H1 (cell line): ENCODE measurements at regions not wholly inside any gene's neighbourhood (a gene's known extent, or its start where the extent isn't known, plus 50 kb on each side); places are given as distances from the start of the nearest gene placed in this dataset.

Source experiments
- CTCF ChIA-PET: fragments of 300-600 bp; sonication (Branson Sonifier 250); formaldehyde crosslinking; loops from one replicate; lab custom pipeline; 2021; ENCODE audit not compliant: partially characterized antibody; lab: Charles Lee
- POLR2A ChIA-PET: fragments of 300-600 bp; sonication (Branson Sonifier 250); formaldehyde crosslinking; loops from one replicate; lab custom pipeline; 2021; ENCODE audit warnings: inconsistent platforms; ENCODE audit not compliant: partially characterized antibody; lab: Charles Lee
- DNase-seq, 2 experiments: peaks; one replicate each; pipeline versions ENCODE4 v3.0.0 to v3.0.0-alpha.2; 2010 to 2022; ENCODE audit warnings: low spot score in 2 of 2, low read depth in 1 of 2, mixed read lengths in 1 of 2
- FAIRE-seq: peaks from 2 replicates; lab custom pipeline; 2011; peaks lifted over from hg19 to GRCh38; lab: Jason Lieb, UNC
- H2AFZ ChIP-seq: 2 replicates; pipeline ENCODE4 v1.8.1; 2012; ENCODE audit warnings: low read length, inconsistent platforms
- H2AK5ac ChIP-seq: 2 replicates; pipeline ENCODE4 v1.6.1; 2013; ENCODE audit warnings: low read depth, low read length
- H2BK120ac ChIP-seq: replicated peaks from 2 replicates; pipeline ENCODE3; 2013; ENCODE audit warnings: low read depth, low read length, inconsistent platforms
- H2BK12ac ChIP-seq: 2 replicates; pipeline ENCODE4 v1.6.1; 2013; ENCODE audit warnings: low read depth, low read length
- H2BK15ac ChIP-seq: 2 replicates; pipeline ENCODE4 v1.6.1; 2013; ENCODE audit warnings: low read length
- H2BK20ac ChIP-seq: 2 replicates; pipeline ENCODE4 v1.6.1; 2013; ENCODE audit warnings: low read length
- H2BK5ac ChIP-seq: 2 replicates; pipeline ENCODE4 v1.6.1; 2013; ENCODE audit warnings: low read depth, low read length
- H3K14ac ChIP-seq: 2 replicates; pipeline ENCODE4 v1.6.1; 2013; ENCODE audit warnings: inconsistent platforms; ENCODE audit not compliant: insufficient read length
- H3K18ac ChIP-seq: 2 replicates; pipeline ENCODE4 v1.6.1; 2013; ENCODE audit warnings: low read length; ENCODE audit errors: extremely low read depth
- H3K23ac ChIP-seq: 2 replicates; pipeline ENCODE4 v1.6.1; 2013; ENCODE audit warnings: inconsistent platforms; ENCODE audit not compliant: insufficient read length
- H3K23me2 ChIP-seq: 2 replicates; pipeline ENCODE4 v1.6.1; 2013; ENCODE audit warnings: low read depth, low read length
- H3K27ac ChIP-seq: 2 replicates; pipeline ENCODE4 v1.6.1; 2011; ENCODE audit warnings: low read depth, low read length, inconsistent platforms
- H3K27me3 ChIP-seq, 4 experiments: replicated peaks in 1 of 4; 1 replicate in 1 of 4; 2 replicates in 3 of 4; pipeline versions ENCODE4 v1.6.1 to v1.8.1; 2011 to 2013; ENCODE audit warnings: low read length in 3 of 4, mild to moderate bottlenecking in 3 of 4, inconsistent platforms in 2 of 4, mixed read lengths in 2 of 4, moderate library complexity in 1 of 4; ENCODE audit not compliant: control insufficient read depth in 3 of 4, insufficient read depth in 3 of 4; ENCODE audit errors: extremely low read depth in 1 of 4
- H3K36me3 ChIP-seq, 4 experiments: 2 replicates each; pipeline versions ENCODE4 v1.6.1 to v1.8.1; 2011 to 2013; ENCODE audit warnings: mild to moderate bottlenecking in 4 of 4, low read length in 3 of 4, moderate library complexity in 2 of 4, control low read depth in 1 of 4, inconsistent platforms in 1 of 4; ENCODE audit not compliant: insufficient read depth in 4 of 4, control insufficient read depth in 2 of 4
- H3K4ac ChIP-seq: replicated peaks from 2 replicates; pipeline ENCODE3; 2013; ENCODE audit warnings: low read length, low read depth, mixed read lengths, inconsistent platforms; ENCODE audit not compliant: insufficient read length
- H3K4me1 ChIP-seq, 4 experiments: replicated peaks in 1 of 4; 1 replicate in 1 of 4; 2 replicates in 3 of 4; pipeline versions ENCODE4 v1.6.1 to v1.8.1; 2011 to 2013; ENCODE audit warnings: low read length in 3 of 4, inconsistent platforms in 2 of 4, mixed read lengths in 1 of 4; ENCODE audit not compliant: insufficient read depth in 4 of 4, control insufficient read depth in 3 of 4
- H3K4me2 ChIP-seq, 2 experiments: 2 replicates each; pipeline versions ENCODE4 v1.6.1 to v1.8.1; 2011 to 2013; ENCODE audit warnings: low read depth in 2 of 2, low read length in 2 of 2, control low read depth in 1 of 2, inconsistent platforms in 1 of 2, mild to moderate bottlenecking in 1 of 2; ENCODE audit not compliant: insufficient read depth in 1 of 2
- H3K4me3 ChIP-seq, 4 experiments: fragments of 200-600, 300-600 bp in 1 of 4; sonication (generic), shearing (Covaris generic), sonication (Bioruptor Twin) in 1 of 4; 2 replicates each; pipeline versions ENCODE4 v1.5.1 to v1.8.1; 2011 to 2016; ENCODE audit warnings: low read length in 4 of 4, low read depth in 3 of 4, control low read depth in 2 of 4, inconsistent platforms in 2 of 4, mild to moderate bottlenecking in 2 of 4, mixed read lengths in 1 of 4, moderate library complexity in 1 of 4; ENCODE audit not compliant: insufficient read depth in 2 of 4; ENCODE audit errors: extremely low read depth in 1 of 4
- H3K56ac ChIP-seq: replicated peaks from 2 replicates; pipeline ENCODE3; 2013; ENCODE audit warnings: low read depth, mild to moderate bottlenecking, mixed read lengths, low read length, inconsistent platforms; ENCODE audit not compliant: insufficient read length
- H3K79me1 ChIP-seq: 2 replicates; pipeline ENCODE4 v1.6.1; 2013; ENCODE audit warnings: low read depth, low read length, control low read depth
- H3K79me2 ChIP-seq, 2 experiments: 2 replicates each; pipeline versions ENCODE4 v1.6.1 to v1.8.1; 2012 to 2013; ENCODE audit warnings: low read length in 2 of 2, mild to moderate bottlenecking in 2 of 2, inconsistent platforms in 1 of 2; ENCODE audit not compliant: insufficient read depth in 2 of 2, control insufficient read depth in 1 of 2
- H3K9ac ChIP-seq, 4 experiments: replicated peaks in 1 of 4; 1 replicate in 1 of 4; 2 replicates in 3 of 4; pipeline versions ENCODE4 v1.6.1 to v1.8.1; 2011 to 2013; ENCODE audit warnings: low read depth in 3 of 4, low read length in 3 of 4, control low read depth in 2 of 4, mild to moderate bottlenecking in 2 of 4, moderate library complexity in 2 of 4, inconsistent platforms in 1 of 4; ENCODE audit errors: extremely low read depth in 1 of 4
- H3K9me3 ChIP-seq, 2 experiments: 2 replicates each; pipeline versions ENCODE4 v1.6.1 to v1.8.1; 2012 to 2013; ENCODE audit warnings: mild to moderate bottlenecking in 2 of 2, moderate library complexity in 2 of 2, control low read depth in 1 of 2, inconsistent platforms in 1 of 2, low read depth in 1 of 2, low read length in 1 of 2, mixed read lengths in 1 of 2; ENCODE audit not compliant: insufficient read depth in 2 of 2
- H4K20me1 ChIP-seq, 2 experiments: replicated peaks in 1 of 2; 2 replicates each; pipeline versions ENCODE3 to v1.8.1; 2011 to 2013; ENCODE audit warnings: inconsistent platforms in 2 of 2, low read length in 2 of 2, mild to moderate bottlenecking in 1 of 2; ENCODE audit not compliant: insufficient read depth in 2 of 2, control insufficient read depth in 1 of 2
- H4K5ac ChIP-seq: 2 replicates; pipeline ENCODE4 v1.6.1; 2013; ENCODE audit warnings: low read length, low read depth, mixed read lengths, inconsistent platforms; ENCODE audit not compliant: insufficient read length
- H4K8ac ChIP-seq: 2 replicates; pipeline ENCODE4 v1.8.0; 2013; ENCODE audit warnings: mild to moderate bottlenecking, moderate library complexity, low read length, inconsistent platforms; ENCODE audit not compliant: insufficient read depth; ENCODE audit errors: extremely low read depth
- H4K91ac ChIP-seq: replicated peaks from 2 replicates; pipeline ENCODE3; 2013; ENCODE audit warnings: low read length, mixed read lengths, inconsistent platforms; ENCODE audit not compliant: insufficient read length
- ASH2L ChIP-seq: fragments of 200-600, 300-600 bp; sonication (generic); IDR thresholded peaks from one replicate; pipeline ENCODE4 v1.7.1; 2017; ENCODE audit warnings: low read length
- BACH1 ChIP-seq: IDR thresholded peaks from 2 replicates; pipeline ENCODE4 v1.6.1; 2012; ENCODE audit warnings: low read length, improper control_type of control experiment
- CBX8 ChIP-seq: fragments of 300-800, 300-1000 bp; sonication (generic); IDR thresholded peaks from 2 replicates; pipeline ENCODE4 v1.7.1; 2016; ENCODE audit warnings: low read depth, low read length, borderline replicate concordance
- CHD1 ChIP-seq: IDR thresholded peaks from 2 replicates; pipeline ENCODE4 v1.6.1; 2012; ENCODE audit warnings: low read depth, low read length, improper control_type of control experiment
- CREB1 ChIP-seq: IDR thresholded peaks from 2 replicates; pipeline ENCODE4 v1.6.1; 2012; ENCODE audit warnings: inconsistent platforms
- EP300 ChIP-seq, 2 experiments: IDR thresholded peaks; 1 replicate in 1 of 2; 2 replicates in 1 of 2; pipeline ENCODE4 v1.6.1; 2011 to 2012; ENCODE audit warnings: low read depth in 2 of 2, low read length in 2 of 2, mild to moderate bottlenecking in 2 of 2, borderline replicate concordance in 1 of 2, inconsistent platforms in 1 of 2, moderate library complexity in 1 of 2
- GTF2F1 ChIP-seq: IDR thresholded peaks from 2 replicates; pipeline ENCODE4 v1.6.1; 2012; ENCODE audit warnings: low read depth, low read length, improper control_type of control experiment, borderline replicate concordance
- JUN ChIP-seq: IDR thresholded peaks from 2 replicates; pipeline ENCODE4 v1.6.1; 2011; ENCODE audit warnings: low read depth, mild to moderate bottlenecking, improper control_type of control experiment, low read length
- JUND ChIP-seq: IDR thresholded peaks from 2 replicates; pipeline ENCODE4 v1.6.1; 2011; ENCODE audit warnings: mild to moderate bottlenecking, improper control_type of control experiment, low read length
- MAFK ChIP-seq: IDR thresholded peaks from 2 replicates; pipeline ENCODE4 v1.6.1; 2012; ENCODE audit warnings: low read depth, mild to moderate bottlenecking, improper control_type of control experiment, low read length
- RAD21 ChIP-seq, 2 experiments: IDR thresholded peaks in 1 of 2; conservative IDR thresholded peaks in 1 of 2; 2 replicates each; pipeline ENCODE4 v1.6.1; 2011; ENCODE audit warnings: low read depth in 2 of 2, low read length in 2 of 2, improper control_type of control experiment in 1 of 2, inconsistent platforms in 1 of 2, mild to moderate bottlenecking in 1 of 2, moderate library complexity in 1 of 2
- SIN3A ChIP-seq, 2 experiments: IDR thresholded peaks in 1 of 2; conservative IDR thresholded peaks in 1 of 2; 2 replicates each; pipeline ENCODE4 v1.6.1; 2011 to 2012; ENCODE audit warnings: low read length in 2 of 2, improper control_type of control experiment in 1 of 2, low read depth in 1 of 2, mild to moderate bottlenecking in 1 of 2
- SP2 ChIP-seq: IDR thresholded peaks from 2 replicates; pipeline ENCODE4 v1.6.1; 2012; ENCODE audit warnings: mild to moderate bottlenecking, low read length, inconsistent platforms
- TAF1 ChIP-seq: IDR thresholded peaks from 2 replicates; pipeline ENCODE4 v1.6.1; 2011; ENCODE audit warnings: mild to moderate bottlenecking, low read depth, low read length
- TEAD4 ChIP-seq: IDR thresholded peaks from 2 replicates; pipeline ENCODE4 v1.6.1; 2012; ENCODE audit warnings: low read depth, low read length, inconsistent platforms, mixed read lengths
- YY1 ChIP-seq: IDR thresholded peaks from 2 replicates; pipeline ENCODE4 v1.6.1; 2011; ENCODE audit warnings: low read depth, mild to moderate bottlenecking, low read length
- WGBS, 2 experiments: shearing (Covaris generic) in 1 of 2; methylation state at CpG; one replicate each; pipeline versions ENCODE4 v1.1.6 to v1.1.7; 2013 to 2015; ENCODE audit warnings: low lambda C conversion rate in 2 of 2, mixed read lengths in 2 of 2, inconsistent platforms in 1 of 2, low coverage in 1 of 2, missing lambda C conversion rate in 1 of 2; ENCODE audit not compliant: insufficient replicate concordance in 2 of 2, insufficient coverage in 1 of 2, insufficient read length in 1 of 2; ENCODE audit errors: extremely low coverage in 1 of 2, missing lambda C conversion rate in 1 of 2; 5-methylcytosine and 5-hydroxymethylcytosine counted together

DNA sequence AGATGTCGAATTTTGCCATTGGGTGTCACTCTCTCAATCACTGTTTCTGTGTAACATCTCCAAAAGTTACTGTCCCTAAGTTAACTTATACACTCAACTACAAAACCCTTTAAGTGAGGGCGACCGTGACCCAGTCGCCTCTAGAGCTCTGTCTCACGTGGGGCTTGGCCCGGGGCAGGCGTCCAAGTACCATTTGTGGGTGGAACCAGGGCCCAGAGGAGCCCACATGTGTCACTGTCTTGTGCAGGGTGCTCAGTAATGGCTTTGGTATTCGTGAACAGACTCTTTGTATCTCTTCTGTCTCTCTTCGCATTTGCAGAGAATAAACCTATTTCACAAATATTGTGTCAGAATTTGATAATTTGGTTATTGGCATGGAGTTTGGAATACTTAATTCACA is 109.9 kb upstream of the THBS2 start:
- no peak overlapping the region for H4K5ac ChIP-seq
- H3K23ac ChIP-seq: no peak overlapping the region
- no peak overlapping the region for H3K27ac ChIP-seq
- no peaks in the 10 kb centered on the region for H3K27me3 ChIP-seq
- ChIA-PET CTCF (interaction anchor here (0.9 to 1.1 kb wide), 3 partner anchors 14 to 371 kb away, joined by 3 to 4 read pairs (median 3); no protein-coding TSS in a partner anchor), POLR2A (no interaction called here)
- no peak overlapping the region for H3K14ac ChIP-seq
- H2BK15ac ChIP-seq: no peak overlapping the region
- no peaks in the 10 kb centered on the region for H4K20me1 ChIP-seq
- no peak overlapping the region; a peak in 1 of 7 replicates for H3K9ac ChIP-seq
- no peak for TF ChIP-seq CHD1
- no peak for TF ChIP-seq TAF1
- no peak for TF ChIP-seq EP300 (IDR thresholded peaks at IDR 0.05; ENCODE audit: borderline replicate concordance in 1 of 2, low read depth in 2 of 2, low read length in 2 of 2)
- no peak for TF ChIP-seq TEAD4
- TF ChIP-seq SIN3A (conservative IDR thresholded peaks at IDR 0.05 in 1 of 2, IDR thresholded peaks at IDR 0.05 in 1 of 2; ENCODE audit: low read depth in 1 of 2, low read length in 2 of 2): no peak
- no peak for TF ChIP-seq GTF2F1
- no peak for TF ChIP-seq CBX8
- no peak for TF ChIP-seq JUND
- no peak for TF ChIP-seq ASH2L
- no peak for TF ChIP-seq SP2
- TF ChIP-seq MAFK: no peak
- TF ChIP-seq RAD21 (IDR thresholded peaks at IDR 0.05 in 1 of 2, conservative IDR thresholded peaks at IDR 0.05 in 1 of 2; ENCODE audit: low read depth in 2 of 2, low read length in 2 of 2): no peak
- TF ChIP-seq YY1: no peak
- no peak for TF ChIP-seq CREB1
- TF ChIP-seq JUN: no peak
- no peak for TF ChIP-seq BACH1
- H3K56ac ChIP-seq: no peak overlapping the region
- no peak overlapping the region for H3K4ac ChIP-seq
- H3K36me3 ChIP-seq: no peaks in the 10 kb centered on the region
- H3K18ac ChIP-seq: no peak overlapping the region
- no peaks in the 10 kb centered on the region for H3K4me1 ChIP-seq
- H3K4me2 ChIP-seq: no peak overlapping the region
- WGBS, 2 experiments: 87% methylated on average over 9 of the region's 9 CpGs; no CpG with 5 or more reads in 1 of the 2 experiments
- no peak overlapping the region for H2BK20ac ChIP-seq
- H2BK12ac ChIP-seq: no peak overlapping the region
- no peaks in the 10 kb centered on the region for H3K79me1 ChIP-seq
- H2AFZ ChIP-seq: no peak overlapping the region
- H4K8ac ChIP-seq: no peak overlapping the region
- DNase-seq (no peak), FAIRE-seq (no peak)
- no peak overlapping the region for H4K91ac ChIP-seq
- H3K79me2 ChIP-seq: no peaks in the 10 kb centered on the region
- H2BK120ac ChIP-seq: no peak overlapping the region
- H3K9me3 ChIP-seq: peaks cover 6 to 16% of the 10 kb centered on the region in 2 experiments
- H3K4me3 ChIP-seq: no peak overlapping the region
- no peak overlapping the region for H2BK5ac ChIP-seq
- no peak overlapping the region for H2AK5ac ChIP-seq
- H3K23me2 ChIP-seq: no peaks in the 10 kb centered on the region
